ENCODE measurements at regions not wholly inside any gene's neighbourhood (a gene's known extent, or its start where the extent isn't known, plus 50 kb on each side); places are given as distances from the start of the nearest gene placed in this dataset.

DNA sequence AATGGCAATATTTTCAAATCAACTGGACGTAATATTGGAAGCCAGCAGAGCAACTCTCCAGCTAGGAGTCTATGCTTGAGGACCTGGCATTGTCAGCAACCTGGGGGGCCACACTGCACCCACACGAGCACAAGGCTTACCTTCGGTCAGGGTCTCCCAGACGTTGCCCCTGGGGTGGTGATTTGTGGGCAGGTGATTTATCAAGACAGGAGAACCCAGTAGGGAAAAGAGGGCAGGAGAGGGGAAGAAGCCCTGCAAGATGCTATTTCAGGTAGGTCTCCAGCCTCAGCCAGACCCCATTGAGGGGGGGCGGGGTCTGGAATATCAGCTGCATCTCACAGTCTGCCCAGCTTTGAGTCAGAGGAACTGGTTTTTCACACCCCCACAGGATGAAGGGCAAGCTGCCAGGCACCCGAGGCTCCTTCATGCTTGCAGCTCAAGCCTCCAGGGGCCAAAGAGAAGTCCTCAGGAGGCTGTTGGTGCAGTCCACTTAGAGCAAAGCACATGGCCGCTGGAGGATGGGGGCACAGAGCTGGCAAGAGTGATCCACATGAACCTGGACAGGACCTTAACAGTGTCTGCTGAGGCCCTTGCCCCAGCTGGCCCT lies 80.9 kb upstream of the UQCRFS1 start:
- no peak for ATAC-seq
- no peak for TF ChIP-seq POLR2AphosphoS5 (IDR thresholded peaks at IDR 0.05)
- TF ChIP-seq POLR2A (IDR thresholded peaks at IDR 0.05): no peak
- TF ChIP-seq, protein P1, sequence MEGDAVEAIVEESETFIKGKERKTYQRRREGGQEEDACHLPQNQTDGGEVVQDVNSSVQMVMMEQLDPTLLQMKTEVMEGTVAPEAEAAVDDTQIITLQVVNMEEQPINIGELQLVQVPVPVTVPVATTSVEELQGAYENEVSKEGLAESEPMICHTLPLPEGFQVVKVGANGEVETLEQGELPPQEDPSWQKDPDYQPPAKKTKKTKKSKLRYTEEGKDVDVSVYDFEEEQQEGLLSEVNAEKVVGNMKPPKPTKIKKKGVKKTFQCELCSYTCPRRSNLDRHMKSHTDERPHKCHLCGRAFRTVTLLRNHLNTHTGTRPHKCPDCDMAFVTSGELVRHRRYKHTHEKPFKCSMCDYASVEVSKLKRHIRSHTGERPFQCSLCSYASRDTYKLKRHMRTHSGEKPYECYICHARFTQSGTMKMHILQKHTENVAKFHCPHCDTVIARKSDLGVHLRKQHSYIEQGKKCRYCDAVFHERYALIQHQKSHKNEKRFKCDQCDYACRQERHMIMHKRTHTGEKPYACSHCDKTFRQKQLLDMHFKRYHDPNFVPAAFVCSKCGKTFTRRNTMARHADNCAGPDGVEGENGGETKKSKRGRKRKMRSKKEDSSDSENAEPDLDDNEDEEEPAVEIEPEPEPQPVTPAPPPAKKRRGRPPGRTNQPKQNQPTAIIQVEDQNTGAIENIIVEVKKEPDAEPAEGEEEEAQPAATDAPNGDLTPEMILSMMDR (IDR thresholded peaks at IDR 0.05): no peak
- TF ChIP-seq EP300 (IDR thresholded peaks at IDR 0.05): no peak
- H3K36me3 ChIP-seq: no peaks in the 10 kb centered on the region
- no peaks in the 10 kb centered on the region for H3K9me3 ChIP-seq
- no peaks in the 10 kb centered on the region for H3K4me1 ChIP-seq
- H3K27me3 ChIP-seq: peaks cover 33% of the 10 kb centered on the region
- WGBS, 2 donors (ENCODE audit: low coverage in 1 of 2): 60% methylated on average over 1 of the region's 7 CpGs; no CpG with 5 or more reads in 1 of the 2 donors
- H3K4me3 ChIP-seq: no peak overlapping the region
- no peak overlapping the region for H3K27ac ChIP-seq

DNA sequence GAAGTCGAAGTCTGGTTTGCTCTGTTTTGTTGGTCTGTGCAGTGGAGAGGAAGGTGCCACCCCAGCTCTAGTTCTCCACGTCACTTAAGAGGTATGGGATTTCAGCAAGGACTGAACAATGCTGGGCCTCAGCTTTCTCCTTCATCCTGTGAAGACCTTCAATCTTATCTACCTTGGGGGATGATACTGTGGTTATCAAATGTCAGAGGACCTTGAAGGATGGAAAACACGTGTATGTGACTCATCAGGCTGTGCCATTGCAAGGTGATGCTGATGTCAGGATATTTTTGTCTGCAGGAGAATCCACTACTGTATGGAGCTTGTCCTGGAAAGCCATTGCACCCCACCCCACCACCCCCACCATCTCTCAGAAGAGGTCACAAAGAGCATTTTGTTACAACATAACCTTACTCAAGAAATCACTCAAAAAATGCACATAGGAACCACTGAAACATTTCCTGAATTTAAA lies 81.4 kb upstream of the UQCRFS1 start:
- WGBS, 2 donors (ENCODE audit: low coverage in 1 of 2): 42 to 70% methylated on average over 2 of the region's 3 CpGs
- Histone ChIP-seq H3K27me3 (peaks cover 38% of the 10 kb centered on the region), H3K36me3 (no peaks in the 10 kb centered on the region), H3K4me1 (no peaks in the 10 kb centered on the region), H3K27ac (no peak overlapping the region), H3K4me3 (no peak overlapping the region), H3K9me3 (no peaks in the 10 kb centered on the region)
- TF ChIP-seq, protein P1 (IDR thresholded peaks at IDR 0.05): no peak
- no peak for TF ChIP-seq POLR2AphosphoS5 (IDR thresholded peaks at IDR 0.05)
- no peak for TF ChIP-seq POLR2A (IDR thresholded peaks at IDR 0.05)
- no peak for TF ChIP-seq EP300 (IDR thresholded peaks at IDR 0.05)
- ATAC-seq: no peak

DNA sequence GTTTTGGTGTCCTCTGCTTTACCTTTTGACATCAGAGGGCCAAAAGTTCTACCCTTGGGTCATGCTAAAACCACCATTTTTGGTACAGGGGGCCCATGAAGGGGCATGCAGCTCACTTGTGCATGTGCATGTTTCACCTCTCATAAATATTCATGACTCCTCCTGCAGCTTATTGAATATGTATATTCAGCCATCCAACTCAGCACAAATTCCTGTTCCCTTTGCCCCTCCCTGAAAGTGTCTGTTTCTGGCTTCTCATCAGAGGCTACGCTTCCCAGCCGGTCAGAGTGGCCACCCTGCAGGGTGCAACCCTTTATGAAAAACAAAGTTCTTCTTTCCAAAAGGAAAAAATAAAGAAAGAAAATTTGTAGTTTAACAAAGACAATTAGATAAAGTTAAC lies 82.3 kb upstream of the UQCRFS1 start:
- H3K27me3 ChIP-seq: peaks cover 44% of the 10 kb centered on the region
- no peaks in the 10 kb centered on the region for H3K4me1 ChIP-seq
- H3K4me3 ChIP-seq: no peak overlapping the region
- WGBS, 2 donors (ENCODE audit: low coverage in 1 of 2): 42% methylated on average over 2 of the region's 2 CpGs; no CpG with 5 or more reads in 1 of the 2 donors
- no peak overlapping the region for H3K27ac ChIP-seq
- TF ChIP-seq, protein P1 (IDR thresholded peaks at IDR 0.05): no peak
- TF ChIP-seq POLR2AphosphoS5 (IDR thresholded peaks at IDR 0.05): no peak
- no peak for TF ChIP-seq POLR2A (IDR thresholded peaks at IDR 0.05)
- no peak for TF ChIP-seq EP300 (IDR thresholded peaks at IDR 0.05)
- H3K36me3 ChIP-seq: no peaks in the 10 kb centered on the region
- no peak for ATAC-seq
- no peaks in the 10 kb centered on the region for H3K9me3 ChIP-seq

DNA sequence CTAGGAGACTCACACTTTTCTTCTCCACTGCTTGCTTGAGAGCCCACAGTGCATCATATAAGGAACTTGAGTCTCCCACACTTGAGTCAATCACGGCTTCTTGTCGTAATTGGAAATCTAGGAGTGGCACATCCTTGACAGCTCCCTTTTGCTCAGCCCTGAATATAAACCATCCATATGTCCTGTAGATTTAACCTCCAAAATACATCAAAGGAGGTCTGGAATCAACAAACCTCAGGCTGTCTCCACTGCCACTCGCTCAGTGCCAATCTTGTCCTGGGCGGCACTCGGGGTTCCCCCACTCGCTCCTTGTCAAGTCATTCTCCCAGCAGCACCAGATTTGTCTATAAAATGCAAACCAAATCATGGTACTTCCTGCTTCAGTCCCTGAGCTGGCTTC lies 84.4 kb upstream of the UQCRFS1 start:
- WGBS, 2 donors (ENCODE audit: low coverage in 1 of 2): 67 to 75% methylated on average over 2 to 6 of the region's 6 CpGs
- TF ChIP-seq EP300 (IDR thresholded peaks at IDR 0.05) (no peak), POLR2AphosphoS5 (IDR thresholded peaks at IDR 0.05) (no peak), POLR2A (IDR thresholded peaks at IDR 0.05) (no peak)
- TF ChIP-seq, protein P1 (IDR thresholded peaks at IDR 0.05): no peak
- Histone ChIP-seq H3K4me1 (no peaks in the 10 kb centered on the region), H3K36me3 (no peaks in the 10 kb centered on the region), H3K9me3 (no peaks in the 10 kb centered on the region), H3K27ac (no peak overlapping the region), H3K27me3 (peaks cover 44% of the 10 kb centered on the region), H3K4me3 (no peak overlapping the region)
- no peak for ATAC-seq
